ENCODE measurements at regions not wholly inside any gene's neighbourhood (a gene's known extent, or its start where the extent isn't known, plus 50 kb on each side); places are given as distances from the start of the nearest gene placed in this dataset.

- H3K36me3 ChIP-seq (ENCODE audit: control insufficient read depth, insufficient read depth, low read length) = no peaks in the 10 kb centered on the region
- H3K27me3 ChIP-seq (ENCODE audit: control insufficient read depth, insufficient read depth, low read length) = no peaks in the 10 kb centered on the region
- no peak for DNase-seq (ENCODE audit: low read depth)
- FAIRE-seq = no peak
- TF ChIP-seq, protein P1, sequence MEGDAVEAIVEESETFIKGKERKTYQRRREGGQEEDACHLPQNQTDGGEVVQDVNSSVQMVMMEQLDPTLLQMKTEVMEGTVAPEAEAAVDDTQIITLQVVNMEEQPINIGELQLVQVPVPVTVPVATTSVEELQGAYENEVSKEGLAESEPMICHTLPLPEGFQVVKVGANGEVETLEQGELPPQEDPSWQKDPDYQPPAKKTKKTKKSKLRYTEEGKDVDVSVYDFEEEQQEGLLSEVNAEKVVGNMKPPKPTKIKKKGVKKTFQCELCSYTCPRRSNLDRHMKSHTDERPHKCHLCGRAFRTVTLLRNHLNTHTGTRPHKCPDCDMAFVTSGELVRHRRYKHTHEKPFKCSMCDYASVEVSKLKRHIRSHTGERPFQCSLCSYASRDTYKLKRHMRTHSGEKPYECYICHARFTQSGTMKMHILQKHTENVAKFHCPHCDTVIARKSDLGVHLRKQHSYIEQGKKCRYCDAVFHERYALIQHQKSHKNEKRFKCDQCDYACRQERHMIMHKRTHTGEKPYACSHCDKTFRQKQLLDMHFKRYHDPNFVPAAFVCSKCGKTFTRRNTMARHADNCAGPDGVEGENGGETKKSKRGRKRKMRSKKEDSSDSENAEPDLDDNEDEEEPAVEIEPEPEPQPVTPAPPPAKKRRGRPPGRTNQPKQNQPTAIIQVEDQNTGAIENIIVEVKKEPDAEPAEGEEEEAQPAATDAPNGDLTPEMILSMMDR (IDR thresholded peaks at IDR 0.05; ENCODE audit: insufficient read depth, low read length, severe bottlenecking) = no peak
- H3K4me3 ChIP-seq (ENCODE audit: low read depth, low read length) = no peak overlapping the region
These were observed 393.5 kb upstream of the PCDH9 start for GRCh38 chr13:67623630-67624029.

DNA sequence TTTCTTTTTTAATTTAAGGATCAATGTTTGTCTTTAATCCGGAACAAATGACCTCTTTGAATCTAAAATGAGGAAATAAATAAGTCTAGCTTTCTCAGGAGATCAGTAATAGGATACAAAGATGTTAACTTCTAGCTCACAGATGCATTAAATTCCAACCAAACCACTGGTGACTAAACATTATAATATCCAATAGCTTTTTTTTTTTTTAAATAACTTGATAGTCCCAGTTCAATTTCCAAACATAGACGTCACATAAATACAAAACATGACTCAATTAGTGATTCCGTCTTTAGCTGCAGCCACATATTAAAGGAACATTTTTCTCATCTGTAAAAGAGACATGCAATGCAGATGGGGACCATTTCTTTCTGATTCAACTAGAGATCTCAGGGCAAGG, 390.5 kb upstream of the PCDH9 start:
- TF ChIP-seq, protein P1 (IDR thresholded peaks at IDR 0.05; ENCODE audit: insufficient read depth, low read length, severe bottlenecking) = no peak
- DNase-seq (ENCODE audit: low read depth) = no peak
- H3K4me3 ChIP-seq (ENCODE audit: low read depth, low read length) = no peak overlapping the region
- no peak for FAIRE-seq
- H3K27me3 ChIP-seq (ENCODE audit: control insufficient read depth, insufficient read depth, low read length) = no peaks in the 10 kb centered on the region
- H3K36me3 ChIP-seq (ENCODE audit: control insufficient read depth, insufficient read depth, low read length) = no peaks in the 10 kb centered on the region

- no peaks in the 10 kb centered on the region for H3K36me3 ChIP-seq (ENCODE audit: control insufficient read depth, insufficient read depth, low read length)
- TF ChIP-seq, protein P1 (IDR thresholded peaks at IDR 0.05; ENCODE audit: insufficient read depth, low read length, severe bottlenecking) = no peak
- H3K4me3 ChIP-seq (ENCODE audit: low read depth, low read length) = no peak overlapping the region
- FAIRE-seq (no peak), DNase-seq (ENCODE audit: low read depth) (no peak)
- no peaks in the 10 kb centered on the region for H3K27me3 ChIP-seq (ENCODE audit: control insufficient read depth, insufficient read depth, low read length)
These were observed 389.9 kb upstream of the PCDH9 start for GRCh38 chr13:67619995-67620380.

DNA sequence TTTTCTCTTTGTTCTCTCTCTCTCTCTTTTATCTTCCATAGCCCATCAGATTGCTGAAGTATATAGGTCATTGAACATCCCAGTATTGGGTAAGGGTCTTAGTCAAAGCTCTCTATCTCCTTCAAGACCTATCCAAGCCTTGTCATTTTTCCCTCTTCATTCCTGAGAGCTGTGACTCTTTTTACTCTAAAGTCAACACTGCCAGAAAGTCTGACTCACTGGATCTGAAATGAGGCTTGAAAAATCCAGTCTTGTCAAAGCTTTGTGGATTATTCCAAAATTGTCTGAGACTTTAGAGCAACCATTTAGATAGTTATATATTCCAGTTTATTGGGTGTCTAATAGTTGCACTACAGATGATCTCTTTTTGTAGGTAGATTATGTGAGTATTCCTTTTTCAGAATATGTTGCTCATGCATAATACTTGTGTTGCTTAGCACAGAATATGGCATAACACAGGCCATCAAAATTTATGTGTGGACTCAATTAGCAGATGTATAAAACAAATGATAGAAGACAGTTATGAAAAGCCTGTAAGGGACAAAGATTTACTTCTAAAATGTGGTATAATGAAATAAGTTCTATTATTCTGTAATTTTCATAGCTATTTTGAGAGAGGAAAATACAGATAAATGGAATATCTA, 389.3 kb upstream of the PCDH9 start:
- Histone ChIP-seq H3K4me3 (ENCODE audit: low read depth, low read length) (no peak overlapping the region), H3K36me3 (ENCODE audit: control insufficient read depth, insufficient read depth, low read length) (no peaks in the 10 kb centered on the region), H3K27me3 (ENCODE audit: control insufficient read depth, insufficient read depth, low read length) (no peaks in the 10 kb centered on the region)
- TF ChIP-seq, protein P1 (IDR thresholded peaks at IDR 0.05; ENCODE audit: insufficient read depth, low read length, severe bottlenecking) = no peak
- DNase-seq (ENCODE audit: low read depth) (peak; percentile 1), FAIRE-seq (no peak)

DNA sequence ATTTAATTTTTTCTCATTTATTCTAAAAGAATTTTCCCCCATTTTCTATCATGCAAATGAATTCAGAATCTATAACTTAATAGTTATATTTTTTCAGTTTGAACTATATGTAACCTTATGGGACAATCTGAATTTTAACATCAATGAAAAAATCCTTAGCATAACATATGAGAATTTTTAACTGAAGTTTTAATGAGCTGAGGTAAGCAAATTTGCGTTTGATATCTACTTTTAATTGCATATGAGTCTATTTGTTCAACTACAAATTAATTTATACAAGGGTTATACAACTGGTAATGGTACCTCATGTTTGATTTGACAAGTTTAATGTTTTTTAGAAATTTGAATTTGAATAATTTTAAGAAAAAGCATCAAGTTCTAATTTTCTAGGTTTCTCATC, 384.4 kb upstream of the PCDH9 start:
- FAIRE-seq (no peak), DNase-seq (ENCODE audit: low read depth) (no peak)
- no peak overlapping the region for H3K4me3 ChIP-seq (ENCODE audit: low read depth, low read length)
- TF ChIP-seq, protein P1 (IDR thresholded peaks at IDR 0.05; ENCODE audit: insufficient read depth, low read length, severe bottlenecking) = no peak
- no peaks in the 10 kb centered on the region for H3K27me3 ChIP-seq (ENCODE audit: control insufficient read depth, insufficient read depth, low read length)
- H3K36me3 ChIP-seq (ENCODE audit: control insufficient read depth, insufficient read depth, low read length) = no peaks in the 10 kb centered on the region

DNA sequence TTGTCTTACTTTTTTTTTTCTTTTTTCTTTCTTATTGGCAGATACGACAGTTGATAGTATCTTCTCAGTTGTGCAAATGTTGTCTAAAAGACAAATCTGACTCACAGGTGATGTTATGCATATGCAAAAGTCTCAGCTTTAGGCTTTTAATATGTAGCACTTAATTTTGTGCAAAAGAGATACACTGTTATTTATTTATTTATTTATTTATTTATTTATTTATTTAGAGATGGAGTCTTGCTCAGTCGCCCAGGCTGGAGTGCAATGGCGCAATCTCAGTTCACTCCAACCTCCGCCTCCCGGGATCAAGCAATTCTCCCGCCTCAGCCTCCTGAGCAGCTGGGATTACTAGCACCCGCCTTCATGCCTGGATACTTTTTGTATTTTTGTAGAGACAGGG, 383.9 kb upstream of the PCDH9 start:
- TF ChIP-seq, protein P1 (IDR thresholded peaks at IDR 0.05; ENCODE audit: insufficient read depth, low read length, severe bottlenecking) = no peak
- Histone ChIP-seq H3K27me3 (ENCODE audit: control insufficient read depth, insufficient read depth, low read length) (no peaks in the 10 kb centered on the region), H3K4me3 (ENCODE audit: low read depth, low read length) (no peak overlapping the region), H3K36me3 (ENCODE audit: control insufficient read depth, insufficient read depth, low read length) (no peaks in the 10 kb centered on the region)
- FAIRE-seq (no peak), DNase-seq (ENCODE audit: low read depth) (no peak)
